ENCODE measurements at regions not wholly inside any gene's neighbourhood (a gene's known extent, or its start where the extent isn't known, plus 50 kb on each side); places are given as distances from the start of the nearest gene placed in this dataset.

DNA sequence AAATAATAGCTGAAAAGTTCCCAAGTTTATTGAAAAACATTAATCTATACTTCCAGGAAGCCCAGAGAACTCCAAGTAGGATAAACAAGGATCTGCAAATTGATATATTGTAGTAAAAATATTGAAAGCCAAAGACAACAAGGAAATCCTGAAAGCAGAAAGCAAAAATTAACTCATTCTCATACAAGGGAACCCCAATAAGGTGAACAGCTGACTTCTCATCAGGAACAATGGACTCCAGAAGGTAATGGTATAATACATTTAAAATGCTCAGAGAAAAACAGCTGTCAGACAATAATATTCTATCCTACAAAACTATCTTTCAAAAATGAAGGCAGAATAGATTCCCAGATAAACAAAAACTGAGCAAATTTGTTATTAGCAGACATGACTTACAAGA lies 138.1 kb upstream of the BMP4 start:
- Histone ChIP-seq H3K4me1 (ENCODE audit: control insufficient read depth, insufficient read depth, low read length) (no peaks in the 10 kb centered on the region), H3K27ac (ENCODE audit: low read length) (no peak overlapping the region), H3K9me3 (ENCODE audit: control insufficient read depth, insufficient read depth, low read length) (peaks cover 6% of the 10 kb centered on the region), H3K27me3 (ENCODE audit: control insufficient read depth, insufficient read depth, low read length) (no peaks in the 10 kb centered on the region), H3K36me3 (ENCODE audit: control insufficient read depth, insufficient read depth, low read length) (no peaks in the 10 kb centered on the region), H3K4me3 (ENCODE audit: low read length) (no peak overlapping the region)
- H3K27me3 Mint-ChIP-seq (ENCODE audit: low read depth in 2 of 2), result no peaks in the 10 kb centered on the region
- H3K4me3 Mint-ChIP-seq, result no peak overlapping the region
- no peak overlapping the region for H3K27ac Mint-ChIP-seq
- TF ChIP-seq, protein P1, sequence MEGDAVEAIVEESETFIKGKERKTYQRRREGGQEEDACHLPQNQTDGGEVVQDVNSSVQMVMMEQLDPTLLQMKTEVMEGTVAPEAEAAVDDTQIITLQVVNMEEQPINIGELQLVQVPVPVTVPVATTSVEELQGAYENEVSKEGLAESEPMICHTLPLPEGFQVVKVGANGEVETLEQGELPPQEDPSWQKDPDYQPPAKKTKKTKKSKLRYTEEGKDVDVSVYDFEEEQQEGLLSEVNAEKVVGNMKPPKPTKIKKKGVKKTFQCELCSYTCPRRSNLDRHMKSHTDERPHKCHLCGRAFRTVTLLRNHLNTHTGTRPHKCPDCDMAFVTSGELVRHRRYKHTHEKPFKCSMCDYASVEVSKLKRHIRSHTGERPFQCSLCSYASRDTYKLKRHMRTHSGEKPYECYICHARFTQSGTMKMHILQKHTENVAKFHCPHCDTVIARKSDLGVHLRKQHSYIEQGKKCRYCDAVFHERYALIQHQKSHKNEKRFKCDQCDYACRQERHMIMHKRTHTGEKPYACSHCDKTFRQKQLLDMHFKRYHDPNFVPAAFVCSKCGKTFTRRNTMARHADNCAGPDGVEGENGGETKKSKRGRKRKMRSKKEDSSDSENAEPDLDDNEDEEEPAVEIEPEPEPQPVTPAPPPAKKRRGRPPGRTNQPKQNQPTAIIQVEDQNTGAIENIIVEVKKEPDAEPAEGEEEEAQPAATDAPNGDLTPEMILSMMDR (IDR thresholded peaks at IDR 0.05), result no peak
- no peak for DNase-seq
- peaks cover 6 to 10% of the 10 kb centered on the region in 2 donors for H3K9me3 Mint-ChIP-seq
- H3K36me3 Mint-ChIP-seq, result peaks cover 7% of the 10 kb centered on the region
- intact Hi-C loops (cut with micrococcal nuclease), result no loop called here
- no peak for ATAC-seq
- no peaks in the 10 kb centered on the region for H3K4me1 Mint-ChIP-seq

DNA sequence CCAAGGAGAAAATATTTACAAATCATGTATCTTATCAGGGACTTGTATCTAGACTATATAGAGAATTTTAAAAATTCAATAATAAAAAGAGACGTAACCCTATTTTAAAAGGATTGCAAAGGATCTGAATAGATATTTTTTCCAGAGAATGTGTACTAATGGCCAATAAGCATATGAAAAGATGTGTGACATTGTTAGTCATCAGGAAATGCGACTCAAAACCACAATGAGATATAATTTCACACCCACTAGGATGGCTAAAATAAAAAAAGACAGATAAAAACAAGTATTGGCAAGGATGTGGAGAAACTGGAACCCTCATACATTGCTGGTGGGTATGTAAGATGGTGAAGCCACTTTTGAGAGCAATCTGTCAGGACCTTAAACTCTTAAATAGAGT lies 141.9 kb upstream of the BMP4 start:
- Mint-ChIP-seq H3K27ac (no peak overlapping the region), H3K36me3 (peaks cover 7% of the 10 kb centered on the region), H3K4me3 (no peak overlapping the region), H3K27me3 (ENCODE audit: low read depth in 2 of 2) (no peaks in the 10 kb centered on the region), H3K4me1 (no peaks in the 10 kb centered on the region), H3K9me3 (peaks cover 7 to 13% of the 10 kb centered on the region in 2 donors)
- peaks cover under 1% of the 10 kb centered on the region for H3K9me3 ChIP-seq (ENCODE audit: control insufficient read depth, insufficient read depth, low read length)
- no peak overlapping the region for H3K27ac ChIP-seq (ENCODE audit: low read length)
- H3K4me3 ChIP-seq (ENCODE audit: low read length), result no peak overlapping the region
- no peaks in the 10 kb centered on the region for H3K36me3 ChIP-seq (ENCODE audit: control insufficient read depth, insufficient read depth, low read length)
- WGBS (ENCODE audit: insufficient coverage), result 100% methylated on average over 1 of the region's 2 CpGs
- no peaks in the 10 kb centered on the region for H3K27me3 ChIP-seq (ENCODE audit: control insufficient read depth, insufficient read depth, low read length)
- no peaks in the 10 kb centered on the region for H3K4me1 ChIP-seq (ENCODE audit: control insufficient read depth, insufficient read depth, low read length)
- ATAC-seq, result no peak
- TF ChIP-seq, protein P1 (IDR thresholded peaks at IDR 0.05), result no peak
- intact Hi-C loops (cut with micrococcal nuclease), result no loop called here
- DNase-seq, result no peak

DNA sequence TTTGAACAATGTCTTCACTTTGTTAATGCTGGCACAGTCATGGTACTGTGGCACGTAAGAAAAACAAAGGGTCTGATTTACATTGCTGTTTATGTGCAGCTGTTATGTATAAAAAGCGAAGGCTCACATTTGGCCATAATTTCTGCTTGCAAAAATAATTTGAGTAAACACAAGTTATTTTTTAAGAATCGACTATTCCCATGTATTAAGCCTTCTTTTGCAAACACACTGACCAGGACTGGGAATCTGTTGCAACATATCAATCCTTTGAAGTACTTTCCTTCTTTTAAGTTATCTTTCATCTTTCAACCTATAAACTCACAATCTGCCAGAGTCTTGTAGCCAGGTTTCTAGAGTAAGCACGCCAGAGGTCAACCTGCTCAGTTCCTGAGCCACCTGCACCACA lies 145.4 kb upstream of the BMP4 start:
- H3K36me3 ChIP-seq (ENCODE audit: control insufficient read depth, insufficient read depth, low read length), result no peaks in the 10 kb centered on the region
- ATAC-seq, result no peak
- H3K27ac Mint-ChIP-seq, result no peak overlapping the region
- H3K9me3 Mint-ChIP-seq, result peaks cover 2 to 7% of the 10 kb centered on the region in 2 donors
- no peaks in the 10 kb centered on the region for H3K4me1 Mint-ChIP-seq
- H3K4me3 Mint-ChIP-seq, result no peak overlapping the region
- no peaks in the 10 kb centered on the region for H3K4me1 ChIP-seq (ENCODE audit: control insufficient read depth, insufficient read depth, low read length)
- H3K4me3 ChIP-seq (ENCODE audit: low read length), result no peak overlapping the region
- H3K27me3 Mint-ChIP-seq (ENCODE audit: low read depth in 2 of 2), result no peaks in the 10 kb centered on the region
- intact Hi-C loops (cut with micrococcal nuclease), result no loop called here
- H3K9me3 ChIP-seq (ENCODE audit: control insufficient read depth, insufficient read depth, low read length), result no peaks in the 10 kb centered on the region
- WGBS (ENCODE audit: insufficient coverage), result 77% methylated on average over 4 of the region's 4 CpGs
- TF ChIP-seq, protein P1 (IDR thresholded peaks at IDR 0.05), result no peak
- H3K36me3 Mint-ChIP-seq, result no peaks in the 10 kb centered on the region
- no peaks in the 10 kb centered on the region for H3K27me3 ChIP-seq (ENCODE audit: control insufficient read depth, insufficient read depth, low read length)
- no peak for DNase-seq
- no peak overlapping the region for H3K27ac ChIP-seq (ENCODE audit: low read length)

DNA sequence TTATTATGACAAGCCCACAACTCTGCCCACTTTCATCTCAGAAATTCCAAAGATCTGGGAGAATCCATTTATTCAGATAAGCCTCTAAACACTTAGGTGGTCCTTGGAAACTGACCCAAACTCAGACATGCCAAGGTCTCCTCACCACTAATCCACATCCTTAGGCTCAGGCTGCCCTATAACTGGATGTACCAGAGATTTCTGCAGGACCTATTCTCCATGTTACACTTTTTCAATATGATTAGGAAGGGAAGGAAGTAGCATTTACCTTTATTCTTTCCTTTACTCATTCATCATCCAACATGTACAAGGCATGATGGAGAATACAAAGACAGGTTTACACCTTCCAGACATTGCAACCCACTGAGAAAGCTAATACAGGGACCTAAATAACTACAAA lies 145.9 kb upstream of the BMP4 start:
- DNase-seq, result no peak
- peaks cover 2 to 7% of the 10 kb centered on the region in 2 donors for H3K9me3 Mint-ChIP-seq
- no peak for ATAC-seq
- no peaks in the 10 kb centered on the region for H3K9me3 ChIP-seq (ENCODE audit: control insufficient read depth, insufficient read depth, low read length)
- no peak overlapping the region for H3K27ac ChIP-seq (ENCODE audit: low read length)
- H3K4me3 Mint-ChIP-seq, result no peak overlapping the region
- H3K27me3 ChIP-seq (ENCODE audit: control insufficient read depth, insufficient read depth, low read length), result no peaks in the 10 kb centered on the region
- no peaks in the 10 kb centered on the region for H3K4me1 Mint-ChIP-seq
- H3K4me1 ChIP-seq (ENCODE audit: control insufficient read depth, insufficient read depth, low read length), result no peaks in the 10 kb centered on the region
- no peaks in the 10 kb centered on the region for H3K36me3 Mint-ChIP-seq
- no peak overlapping the region for H3K27ac Mint-ChIP-seq
- H3K27me3 Mint-ChIP-seq (ENCODE audit: low read depth in 2 of 2), result no peaks in the 10 kb centered on the region
- intact Hi-C loops (cut with micrococcal nuclease), result no loop called here
- H3K36me3 ChIP-seq (ENCODE audit: control insufficient read depth, insufficient read depth, low read length), result no peaks in the 10 kb centered on the region
- H3K4me3 ChIP-seq (ENCODE audit: low read length), result no peak overlapping the region
- TF ChIP-seq, protein P1 (IDR thresholded peaks at IDR 0.05), result no peak
